ENCODE measurements at regions not wholly inside any gene's neighbourhood (a gene's known extent, or its start where the extent isn't known, plus 50 kb on each side); places are given as distances from the start of the nearest gene placed in this dataset.

DNA sequence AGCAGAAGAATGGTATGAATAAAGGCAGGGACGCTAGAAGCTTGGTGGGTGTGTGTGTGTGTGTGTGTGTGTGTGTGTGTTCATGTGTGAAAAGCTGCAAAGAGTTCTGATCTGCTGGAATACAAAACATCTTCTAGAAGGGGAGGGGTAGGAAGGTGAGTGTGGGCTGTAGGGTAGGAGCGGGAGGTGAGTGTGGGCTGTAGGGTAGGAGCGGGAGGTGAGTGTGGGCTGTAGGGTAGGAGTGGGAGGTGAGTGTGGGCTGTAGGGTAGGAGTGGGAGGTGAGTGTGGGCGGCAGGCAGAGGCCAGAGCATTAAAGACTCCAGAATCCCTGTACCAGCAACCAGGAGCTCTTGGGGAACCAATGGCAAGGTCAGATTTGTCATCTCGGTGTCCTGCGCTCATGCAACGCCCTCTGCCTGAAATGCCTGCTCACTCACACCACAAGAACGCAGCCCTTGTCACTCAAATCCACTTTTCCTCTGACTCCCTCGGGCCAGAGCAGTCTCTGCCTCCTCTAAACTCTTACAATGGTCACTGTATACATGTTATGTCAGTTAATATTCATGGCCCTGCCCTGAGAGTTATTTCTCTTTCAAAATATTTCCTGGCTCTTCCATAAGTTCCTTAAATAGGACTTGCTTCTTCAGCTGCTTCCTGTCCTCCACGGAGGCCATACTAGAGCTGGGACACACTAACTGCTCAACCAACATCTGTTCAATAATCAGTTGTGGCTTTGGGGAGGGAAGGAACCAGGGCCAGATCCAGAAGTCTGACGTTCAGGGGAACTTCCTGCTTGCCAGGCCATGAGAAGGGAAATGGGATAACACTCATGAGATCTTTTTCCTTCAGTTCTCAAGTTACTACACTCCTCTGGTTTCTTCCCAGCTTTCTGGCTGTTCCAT lies 53.6 kb upstream of the ZNF644 start:
- intact Hi-C loops (cut with micrococcal nuclease), result no loop called here
- ChIA-PET POLR2A (interaction anchor here (1.7 kb wide), 1 partner anchor 17 kb away, joined by 3 read pairs; no protein-coding TSS in a partner anchor), CTCF (no interaction called here), RAD21 (ENCODE audit: low non-redundant PET in 1 of 2, low total read pairs in 2 of 2, uncharacterized antibody in 2 of 2, unreplicated experiment in 2 of 2) (no interaction called here)
- no peaks in the 10 kb centered on the region for H3K27me3 ChIP-seq (ENCODE audit: insufficient read depth, low read length)
- TF ChIP-seq EZH2 (IDR thresholded peaks at IDR 0.05), result no peak
- no peak for TF ChIP-seq ZFX (IDR thresholded peaks at IDR 0.05)
- TF ChIP-seq ELF1 (IDR thresholded peaks at IDR 0.05; ENCODE audit: borderline replicate concordance, low read depth), result no peak
- no peak for TF ChIP-seq CEBPB (IDR thresholded peaks at IDR 0.05; ENCODE audit: low read depth)
- no peak for TF ChIP-seq EGR1 (IDR thresholded peaks at IDR 0.05; ENCODE audit: low read depth)
- no peak for TF ChIP-seq SP1 (IDR thresholded peaks at IDR 0.05; ENCODE audit: low read depth)
- no peak for TF ChIP-seq FOSL1 (IDR thresholded peaks at IDR 0.05; ENCODE audit: low read depth)
- TF ChIP-seq, protein P1, sequence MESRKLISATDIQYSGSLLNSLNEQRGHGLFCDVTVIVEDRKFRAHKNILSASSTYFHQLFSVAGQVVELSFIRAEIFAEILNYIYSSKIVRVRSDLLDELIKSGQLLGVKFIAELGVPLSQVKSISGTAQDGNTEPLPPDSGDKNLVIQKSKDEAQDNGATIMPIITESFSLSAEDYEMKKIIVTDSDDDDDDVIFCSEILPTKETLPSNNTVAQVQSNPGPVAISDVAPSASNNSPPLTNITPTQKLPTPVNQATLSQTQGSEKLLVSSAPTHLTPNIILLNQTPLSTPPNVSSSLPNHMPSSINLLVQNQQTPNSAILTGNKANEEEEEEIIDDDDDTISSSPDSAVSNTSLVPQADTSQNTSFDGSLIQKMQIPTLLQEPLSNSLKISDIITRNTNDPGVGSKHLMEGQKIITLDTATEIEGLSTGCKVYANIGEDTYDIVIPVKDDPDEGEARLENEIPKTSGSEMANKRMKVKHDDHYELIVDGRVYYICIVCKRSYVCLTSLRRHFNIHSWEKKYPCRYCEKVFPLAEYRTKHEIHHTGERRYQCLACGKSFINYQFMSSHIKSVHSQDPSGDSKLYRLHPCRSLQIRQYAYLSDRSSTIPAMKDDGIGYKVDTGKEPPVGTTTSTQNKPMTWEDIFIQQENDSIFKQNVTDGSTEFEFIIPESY (IDR thresholded peaks at IDR 0.05; ENCODE audit: extremely low read depth, insufficient replicate concordance, low read length), result no peak
- TF ChIP-seq, protein P2, sequence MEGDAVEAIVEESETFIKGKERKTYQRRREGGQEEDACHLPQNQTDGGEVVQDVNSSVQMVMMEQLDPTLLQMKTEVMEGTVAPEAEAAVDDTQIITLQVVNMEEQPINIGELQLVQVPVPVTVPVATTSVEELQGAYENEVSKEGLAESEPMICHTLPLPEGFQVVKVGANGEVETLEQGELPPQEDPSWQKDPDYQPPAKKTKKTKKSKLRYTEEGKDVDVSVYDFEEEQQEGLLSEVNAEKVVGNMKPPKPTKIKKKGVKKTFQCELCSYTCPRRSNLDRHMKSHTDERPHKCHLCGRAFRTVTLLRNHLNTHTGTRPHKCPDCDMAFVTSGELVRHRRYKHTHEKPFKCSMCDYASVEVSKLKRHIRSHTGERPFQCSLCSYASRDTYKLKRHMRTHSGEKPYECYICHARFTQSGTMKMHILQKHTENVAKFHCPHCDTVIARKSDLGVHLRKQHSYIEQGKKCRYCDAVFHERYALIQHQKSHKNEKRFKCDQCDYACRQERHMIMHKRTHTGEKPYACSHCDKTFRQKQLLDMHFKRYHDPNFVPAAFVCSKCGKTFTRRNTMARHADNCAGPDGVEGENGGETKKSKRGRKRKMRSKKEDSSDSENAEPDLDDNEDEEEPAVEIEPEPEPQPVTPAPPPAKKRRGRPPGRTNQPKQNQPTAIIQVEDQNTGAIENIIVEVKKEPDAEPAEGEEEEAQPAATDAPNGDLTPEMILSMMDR (IDR thresholded peaks at IDR 0.05 in 2 of 3, conservative IDR thresholded peaks at IDR 0.05 in 1 of 3; ENCODE audit: borderline replicate concordance in 1 of 3, insufficient read depth in 1 of 3, low read depth in 2 of 3, low read length in 2 of 3), result no peak
- TF ChIP-seq POLR2A (IDR thresholded peaks at IDR 0.05; ENCODE audit: borderline replicate concordance, extremely low read depth, insufficient read depth, insufficient read length), result no peak
- TF ChIP-seq CBX3 (IDR thresholded peaks at IDR 0.05; ENCODE audit: low read depth), result no peak
- no peak for TF ChIP-seq JUND (IDR thresholded peaks at IDR 0.05)
- TF ChIP-seq, protein P3, sequence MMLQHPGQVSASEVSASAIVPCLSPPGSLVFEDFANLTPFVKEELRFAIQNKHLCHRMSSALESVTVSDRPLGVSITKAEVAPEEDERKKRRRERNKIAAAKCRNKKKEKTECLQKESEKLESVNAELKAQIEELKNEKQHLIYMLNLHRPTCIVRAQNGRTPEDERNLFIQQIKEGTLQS (IDR thresholded peaks at IDR 0.05), result no peak
- TF ChIP-seq, protein P4, sequence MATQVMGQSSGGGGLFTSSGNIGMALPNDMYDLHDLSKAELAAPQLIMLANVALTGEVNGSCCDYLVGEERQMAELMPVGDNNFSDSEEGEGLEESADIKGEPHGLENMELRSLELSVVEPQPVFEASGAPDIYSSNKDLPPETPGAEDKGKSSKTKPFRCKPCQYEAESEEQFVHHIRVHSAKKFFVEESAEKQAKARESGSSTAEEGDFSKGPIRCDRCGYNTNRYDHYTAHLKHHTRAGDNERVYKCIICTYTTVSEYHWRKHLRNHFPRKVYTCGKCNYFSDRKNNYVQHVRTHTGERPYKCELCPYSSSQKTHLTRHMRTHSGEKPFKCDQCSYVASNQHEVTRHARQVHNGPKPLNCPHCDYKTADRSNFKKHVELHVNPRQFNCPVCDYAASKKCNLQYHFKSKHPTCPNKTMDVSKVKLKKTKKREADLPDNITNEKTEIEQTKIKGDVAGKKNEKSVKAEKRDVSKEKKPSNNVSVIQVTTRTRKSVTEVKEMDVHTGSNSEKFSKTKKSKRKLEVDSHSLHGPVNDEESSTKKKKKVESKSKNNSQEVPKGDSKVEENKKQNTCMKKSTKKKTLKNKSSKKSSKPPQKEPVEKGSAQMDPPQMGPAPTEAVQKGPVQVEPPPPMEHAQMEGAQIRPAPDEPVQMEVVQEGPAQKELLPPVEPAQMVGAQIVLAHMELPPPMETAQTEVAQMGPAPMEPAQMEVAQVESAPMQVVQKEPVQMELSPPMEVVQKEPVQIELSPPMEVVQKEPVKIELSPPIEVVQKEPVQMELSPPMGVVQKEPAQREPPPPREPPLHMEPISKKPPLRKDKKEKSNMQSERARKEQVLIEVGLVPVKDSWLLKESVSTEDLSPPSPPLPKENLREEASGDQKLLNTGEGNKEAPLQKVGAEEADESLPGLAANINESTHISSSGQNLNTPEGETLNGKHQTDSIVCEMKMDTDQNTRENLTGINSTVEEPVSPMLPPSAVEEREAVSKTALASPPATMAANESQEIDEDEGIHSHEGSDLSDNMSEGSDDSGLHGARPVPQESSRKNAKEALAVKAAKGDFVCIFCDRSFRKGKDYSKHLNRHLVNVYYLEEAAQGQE (IDR thresholded peaks at IDR 0.05; ENCODE audit: low read depth), result no peak
- TF ChIP-seq TCF7L2 (IDR thresholded peaks at IDR 0.05; ENCODE audit: borderline replicate concordance, extremely low read depth, insufficient read depth, insufficient read length), result no peak
- TF ChIP-seq YY1 (IDR thresholded peaks at IDR 0.05; ENCODE audit: extremely low read depth, insufficient replicate concordance, low read depth, low read length), result no peak
- TF ChIP-seq POLR2AphosphoS5 (IDR thresholded peaks at IDR 0.05; ENCODE audit: low read depth, low read length), result no peak
- no peaks in the 10 kb centered on the region for H3K9me2 ChIP-seq (ENCODE audit: insufficient read depth)
- H3K4me1 ChIP-seq (ENCODE audit: control insufficient read depth in 1 of 2, insufficient read depth in 2 of 2, low read length in 2 of 2), result no peaks in the 10 kb centered on the region
- no peaks in the 10 kb centered on the region for H3K9me3 ChIP-seq (ENCODE audit: control insufficient read depth in 1 of 2, insufficient read depth in 1 of 2, low read depth in 1 of 2, low read length in 2 of 2)
- no peaks in the 10 kb centered on the region for H4K20me1 ChIP-seq (ENCODE audit: insufficient read depth)
- no TSS peak for BruUV-seq (replicated peaks)
- no peaks in the 10 kb centered on the region for H3K79me2 ChIP-seq (ENCODE audit: insufficient read depth, low read length)
- ATAC-seq (no peak), DNase-seq (ENCODE audit: low read depth, low spot score) (no peak)
- H2AFZ ChIP-seq (ENCODE audit: low read depth, low read length, poor library complexity, severe bottlenecking), result no peak overlapping the region
- no peaks in the 10 kb centered on the region for H3K36me3 ChIP-seq (ENCODE audit: control insufficient read depth in 1 of 2, insufficient read depth in 2 of 2, low read length in 2 of 2)
- no peak overlapping the region for H3K27ac ChIP-seq (ENCODE audit: low read depth, low read length)
- H3K4me2 ChIP-seq (ENCODE audit: low read length), result no peak overlapping the region
- no peak overlapping the region for H3K4me3 ChIP-seq (replicated peaks in 1 of 2; ENCODE audit: low read depth in 1 of 2, low read length in 2 of 2)
- no peak overlapping the region for H3K9ac ChIP-seq (ENCODE audit: low read length)
